Epithelial cell of proximal tubule (primary cell): ENCODE measurements at regions not wholly inside any gene's neighbourhood (a gene's known extent, or its start where the extent isn't known, plus 50 kb on each side); places are given as distances from the start of the nearest gene placed in this dataset.

Source experiments
- DNase-seq: peaks from one replicate; pipeline ENCODE4 v3.0.0-alpha.2; 2011; ENCODE audit warnings: low read depth
- H3K4me3 ChIP-seq: 2 replicates; pipeline ENCODE4 v1.5.1; 2011; ENCODE audit warnings: low read depth, mild to moderate bottlenecking, low read length
- CTCF ChIP-seq: conservative IDR thresholded peaks from 2 replicates; pipeline ENCODE4 v1.5.1; 2012; ENCODE audit warnings: low read depth, mild to moderate bottlenecking, low read length

- DNase-seq = no peak
- H3K4me3 ChIP-seq = no peak overlapping the region
- no peak for TF ChIP-seq CTCF
Observed at GRCh38 chr10:25849268-25849667, 84.8 kb upstream of the MYO3A start.

GRCh38 chr10:25849988-25850387 is 84.0 kb upstream of the MYO3A start:
- no peak for DNase-seq
- no peak overlapping the region for H3K4me3 ChIP-seq
- TF ChIP-seq CTCF = no peak

GRCh38 chr10:25851548-25851947 is 82.5 kb upstream of the MYO3A start:
- TF ChIP-seq CTCF = no peak
- H3K4me3 ChIP-seq = no peak overlapping the region
- no peak for DNase-seq

GRCh38 chr10:25852364-25852941 is 81.6 kb upstream of the MYO3A start:
- DNase-seq = no peak
- H3K4me3 ChIP-seq = no peak overlapping the region
- TF ChIP-seq CTCF = no peak

GRCh38 chr10:25858076-25858475 is 76.0 kb upstream of the MYO3A start:
- no peak overlapping the region for H3K4me3 ChIP-seq
- no peak for DNase-seq
- no peak for TF ChIP-seq CTCF

GRCh38 chr10:25865267-25865666 is 68.8 kb upstream of the MYO3A start:
- no peak for TF ChIP-seq CTCF
- DNase-seq = no peak

GRCh38 chr10:25867321-25867720 is 66.7 kb upstream of the MYO3A start:
- no peak overlapping the region for H3K4me3 ChIP-seq
- no peak for TF ChIP-seq CTCF
- DNase-seq = no peak

More at GRCh38 chr10:25865267-25865666, 68.8 kb upstream of the MYO3A start:
- H3K4me3 ChIP-seq = no peak overlapping the region
